HepG2 (cell line): ENCODE measurements at regions not wholly inside any gene's neighbourhood (a gene's known extent, or its start where the extent isn't known, plus 50 kb on each side); places are given as distances from the start of the nearest gene placed in this dataset.

Experiments used
- ATAC-seq: fragments of 200-7000 bp; cut with Tn5 transposase; 3 replicates; pipeline ENCODE4 v1.9.1; 2020; ENCODE audit warnings: mild to moderate bottlenecking, moderate library complexity
- BruUV-seq: library from RNA; stranded (reverse); fragments of 400-500 nt; replicated peaks from 2 replicates; lab custom pipeline; 2021; lab: Mats Ljungman, UMichigan
- CTCF ChIA-PET: fragments of 300-600 bp; formaldehyde crosslinking; extraction: SDS; loops from one replicate; lab custom pipeline; 2021; ENCODE audit warnings: low total read pairs, inconsistent platforms, low intra/inter-chr PET ratio; lab: Yijun Ruan, JAX
- POLR2A ChIA-PET: fragments of 350-600 bp; sonication (Branson Sonifier 250); formaldehyde crosslinking; loops from one replicate; lab custom pipeline; 2020; ENCODE audit warnings: antibody characterized with exemption, inconsistent platforms; lab: Yijun Ruan, JAX
- DNase-seq: peaks from one replicate; pipeline ENCODE4 v3.0.0-alpha.2; 2015; ENCODE audit warnings: low spot score
- FAIRE-seq: peaks from 3 replicates; lab custom pipeline; 2011; peaks lifted over from hg19 to GRCh38; lab: Jason Lieb, UNC
- H2AFZ ChIP-seq: one replicate; pipeline ENCODE4 v1.6.1; 2011; ENCODE audit warnings: low read length, inconsistent platforms
- H3K27ac ChIP-seq: fragments of 300-600 bp; 3 replicates; pipeline ENCODE4 v1.8.0; 2011; ENCODE audit warnings: mixed run types, mild to moderate bottlenecking, mixed read lengths, low read length, inconsistent platforms; ENCODE audit not compliant: insufficient read depth; ENCODE audit errors: extremely low read length
- H3K27me3 ChIP-seq, 2 experiments: fragments of 200-600 bp in 1 of 2; 2 replicates in 1 of 2; 3 replicates in 1 of 2; pipeline versions ENCODE4 v1.6.0 to v1.8.0; 2011; ENCODE audit warnings: low read length in 2 of 2, mild to moderate bottlenecking in 2 of 2, moderate library complexity in 2 of 2, inconsistent platforms in 1 of 2; ENCODE audit not compliant: insufficient read depth in 2 of 2, control insufficient read depth in 1 of 2
- H3K36me3 ChIP-seq, 2 experiments: fragments of 200-600 bp in 1 of 2; replicated peaks in 1 of 2; 2 replicates in 1 of 2; 3 replicates in 1 of 2; pipeline versions ENCODE4 v1.5.1 to v1.8.0; 2011; ENCODE audit warnings: low read length in 2 of 2, inconsistent platforms in 1 of 2; ENCODE audit not compliant: insufficient read depth in 2 of 2, control insufficient read depth in 1 of 2
- H3K4me1 ChIP-seq: 2 replicates; pipeline ENCODE4 v1.5.1; 2012; ENCODE audit warnings: low read length, inconsistent platforms; ENCODE audit not compliant: insufficient read depth
- H3K4me2 ChIP-seq: 2 replicates; pipeline ENCODE4 v1.6.0; 2011; ENCODE audit warnings: low read depth, low read length, inconsistent platforms
- H3K4me3 ChIP-seq, 3 experiments: fragments of 200-600 bp in 1 of 3; sonication (generic), shearing (Covaris generic) in 1 of 3; replicated peaks in 1 of 3; 2 replicates each; pipeline ENCODE4 v1.5.1; 2011 to 2016; ENCODE audit warnings: low read length in 3 of 3, inconsistent platforms in 2 of 3, low read depth in 2 of 3, mild to moderate bottlenecking in 2 of 3, control low read depth in 1 of 3, mixed read lengths in 1 of 3; ENCODE audit not compliant: insufficient read depth in 1 of 3
- H3K79me2 ChIP-seq: one replicate; pipeline ENCODE4 v1.6.1; 2011; ENCODE audit warnings: low read length, inconsistent platforms; ENCODE audit not compliant: insufficient read depth
- H3K9ac ChIP-seq: 2 replicates; pipeline ENCODE4 v1.6.0; 2011; ENCODE audit warnings: mild to moderate bottlenecking, low read depth, low read length, inconsistent platforms; ENCODE audit not compliant: insufficient read depth
- H3K9me3 ChIP-seq: 2 replicates; pipeline ENCODE4 v1.5.1; 2012; ENCODE audit warnings: mild to moderate bottlenecking, low read length
- H4K20me1 ChIP-seq: 2 replicates; pipeline ENCODE4 v1.6.0; 2011; ENCODE audit warnings: inconsistent platforms, mild to moderate bottlenecking, low read length, moderate library complexity; ENCODE audit not compliant: insufficient read depth
- GTF2F1 ChIP-seq: fragments of 150-350 bp; IDR thresholded peaks from 2 replicates; pipeline ENCODE4 v1.6.1; 2014; ENCODE audit warnings: low read length
- GZF1 ChIP-seq: sonication (generic); formaldehyde crosslinking; IDR thresholded peaks from 2 replicates; pipeline ENCODE4 v1.5.1; 2020; ENCODE audit warnings: mild to moderate bottlenecking, missing genetic modification reagents
- HNRNPK ChIP-seq: fragments of 200-400 bp; formaldehyde crosslinking; IDR thresholded peaks from 2 replicates; pipeline ENCODE4 v1.6.1; 2018; ENCODE audit warnings: low read length, low read depth, moderate library complexity, mild to moderate bottlenecking; ENCODE audit not compliant: poor library complexity, severe bottlenecking
- NCOR1 ChIP-seq: fragments of 200-600 bp; sonication (generic); IDR thresholded peaks from 2 replicates; pipeline ENCODE4 v1.7.0; 2017; ENCODE audit warnings: antibody characterized with exemption, low read length, borderline replicate concordance
- NRL ChIP-seq: sonication (generic); formaldehyde crosslinking; IDR thresholded peaks from 2 replicates; pipeline ENCODE4 v1.5.0; 2020; ENCODE audit warnings: missing genetic modification reagents, mild to moderate bottlenecking, moderate library complexity, borderline replicate concordance
- RARG ChIP-seq: sonication (generic); formaldehyde crosslinking; IDR thresholded peaks from 2 replicates; pipeline ENCODE4 v1.4.0; 2020; ENCODE audit warnings: low read depth, mild to moderate bottlenecking, missing genetic modification reagents
- RFXANK ChIP-seq: IDR thresholded peaks from 2 replicates; pipeline ENCODE4 v1.6.1; 2016
- RXRA ChIP-seq: sonication (generic); formaldehyde crosslinking; IDR thresholded peaks from 2 replicates; pipeline ENCODE4 v1.5.1; 2020; ENCODE audit warnings: missing genetic modification reagents
- SMARCE1 ChIP-seq: fragments of 450-650 bp; IDR thresholded peaks from 2 replicates; pipeline ENCODE4 v1.6.1; 2017; ENCODE audit warnings: borderline replicate concordance
- ZKSCAN1 ChIP-seq: fragments of 150-350 bp; IDR thresholded peaks from 2 replicates; pipeline ENCODE4 v1.6.1; 2014; ENCODE audit warnings: low read length
- ZKSCAN5 ChIP-seq: sonication (generic); formaldehyde crosslinking; IDR thresholded peaks from 2 replicates; pipeline ENCODE4 v1.5.1; 2020; ENCODE audit warnings: mild to moderate bottlenecking, missing genetic modification reagents
- ZNF230 ChIP-seq: sonication (generic); formaldehyde crosslinking; IDR thresholded peaks from 2 replicates; pipeline ENCODE4 v1.4.0; 2020; ENCODE audit warnings: mild to moderate bottlenecking, missing genetic modification reagents
- ZNF24 ChIP-seq: fragments of 450-650 bp; IDR thresholded peaks from 2 replicates; pipeline ENCODE4 v1.6.1; 2017; ENCODE audit warnings: antibody characterized with exemption, mild to moderate bottlenecking
- ZNF30 ChIP-seq: sonication (generic); formaldehyde crosslinking; IDR thresholded peaks from 2 replicates; pipeline ENCODE4 v1.5.0; 2020; ENCODE audit warnings: mild to moderate bottlenecking, missing genetic modification reagents
- ZNF431 ChIP-seq: sonication (generic); formaldehyde crosslinking; IDR thresholded peaks from 2 replicates; pipeline ENCODE4 v1.9.0; 2022; ENCODE audit warnings: missing genetic modification reagents, low read depth, mild to moderate bottlenecking, borderline replicate concordance
- ZNF776 ChIP-seq: sonication (generic); formaldehyde crosslinking; IDR thresholded peaks from 2 replicates; pipeline ENCODE4 v1.4.0; 2020; ENCODE audit warnings: mild to moderate bottlenecking, missing genetic modification reagents
- ZNF777 ChIP-seq: sonication (generic); formaldehyde crosslinking; IDR thresholded peaks from 2 replicates; pipeline ENCODE4 v1.4.0; 2020; ENCODE audit warnings: missing genetic modification reagents
- WGBS: methylation state at CpG from one replicate; pipeline ENCODE4 v1.1.6; 2017; ENCODE audit warnings: low lambda C conversion rate; 5-methylcytosine and 5-hydroxymethylcytosine counted together
- in situ Hi-C: cut with HindIII; loops from 2 replicates; pipeline ENCODE4 v1.10.0; 2017; ENCODE audit warnings: low pct_unique_long_range_greater_than_20kb; ENCODE audit not compliant: extremely low pct_ligation_motif_present
- intact Hi-C: fragments of 100-400 bp; cut with micrococcal nuclease; formaldehyde crosslinking; loops from one replicate; pipeline ENCODE4 v1.10.0; 2022; ENCODE audit not compliant: unreplicated experiment
- TF ChIP-seq, protein P1 (sequence below): sonication (generic); formaldehyde crosslinking; IDR thresholded peaks from 2 replicates; pipeline ENCODE4 v1.5.0; 2020; ENCODE audit warnings: mild to moderate bottlenecking, missing genetic modification reagents, moderate library complexity
- TF ChIP-seq, protein P2 (sequence below): IDR thresholded peaks from 2 replicates; pipeline ENCODE4 v1.6.1; 2018; ENCODE audit warnings: missing genetic modification reagents, mild to moderate bottlenecking, missing compliant biosample characterization

DNA sequence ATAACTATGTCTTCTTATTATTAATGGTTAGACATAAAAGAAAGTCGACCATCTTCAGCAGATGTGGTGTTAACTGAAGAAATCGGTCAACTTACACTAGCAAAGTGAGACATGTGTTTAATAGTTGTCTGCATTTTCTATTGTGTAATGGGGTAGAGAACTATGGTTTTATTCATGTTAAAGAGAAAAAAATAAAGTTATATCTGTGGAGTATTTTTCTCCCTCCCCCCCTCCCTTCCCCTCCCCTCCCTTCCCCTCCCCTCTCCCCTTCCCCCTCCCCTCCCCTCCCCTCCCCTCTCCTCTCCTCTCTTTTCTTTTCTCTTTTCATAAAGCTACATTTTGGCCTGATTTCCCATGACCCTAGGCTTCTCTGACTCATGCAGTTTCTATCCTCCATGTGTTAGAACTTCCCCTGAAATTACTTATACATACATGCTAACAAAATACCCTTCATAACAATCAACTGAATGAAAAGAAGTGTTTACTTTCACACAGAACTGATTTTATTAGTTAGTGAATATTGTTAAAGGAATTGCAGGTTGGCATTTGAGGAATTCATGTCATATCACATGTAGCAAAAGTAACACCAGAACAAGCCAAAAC is 1431.0 kb upstream of the ATXN8OS start:
- Histone ChIP-seq H3K36me3 (no peaks in the 10 kb centered on the region), H2AFZ (no peak overlapping the region), H3K27ac (no peak overlapping the region), H3K4me1 (no peaks in the 10 kb centered on the region), H3K9me3 (no peaks in the 10 kb centered on the region), H3K27me3 (no peaks in the 10 kb centered on the region), H3K4me3 (no peak overlapping the region), H3K79me2 (no peaks in the 10 kb centered on the region), H3K9ac (no peak overlapping the region), H3K4me2 (no peak overlapping the region), H4K20me1 (no peaks in the 10 kb centered on the region)
- WGBS: 0% methylated on average over 2 of the region's 2 CpGs
- in situ Hi-C loops (no loop called here), intact Hi-C loops (no loop called here)
- ATAC-seq: no peak
- DNase-seq: no peak
- BruUV-seq: no TSS peak
- TF ChIP-seq HNRNPK: peak; percentile 97
- TF ChIP-seq ZNF777 (CRISPR knock-in tag): no peak
- no peak for TF ChIP-seq ZNF230 (CRISPR knock-in tag)
- TF ChIP-seq ZNF431 (CRISPR knock-in tag): no peak
- CTCF ChIA-PET: no interaction called here
- POLR2A ChIA-PET: no interaction called here
- no peak for FAIRE-seq

DNA sequence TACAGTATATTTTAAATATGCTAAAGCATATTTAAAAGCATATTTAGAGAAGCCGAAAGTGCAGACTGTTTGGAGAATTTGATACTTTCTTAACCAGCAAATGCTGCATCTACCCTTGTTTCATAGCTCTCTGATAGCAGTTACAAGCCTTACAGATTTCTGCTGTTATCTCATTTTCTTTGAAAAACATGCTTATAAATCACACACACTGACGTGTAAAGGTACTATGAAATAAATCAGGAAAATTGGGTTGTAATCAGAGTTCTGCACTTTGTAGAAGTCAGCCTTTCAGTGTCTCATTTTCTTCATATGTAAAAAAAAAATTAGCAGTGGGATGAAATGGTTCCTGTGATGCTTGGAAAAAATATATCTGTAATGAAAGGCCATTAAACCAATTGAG is 1432.4 kb upstream of the ATXN8OS start:
- ChIA-PET POLR2A (no interaction called here), CTCF (no interaction called here)
- no peaks in the 10 kb centered on the region for H3K36me3 ChIP-seq
- H3K27ac ChIP-seq: no peak overlapping the region
- no peaks in the 10 kb centered on the region for H3K79me2 ChIP-seq
- no peak overlapping the region for H3K9ac ChIP-seq
- H3K4me2 ChIP-seq: no peak overlapping the region
- in situ Hi-C loops: no loop called here
- H3K9me3 ChIP-seq: no peaks in the 10 kb centered on the region
- no peaks in the 10 kb centered on the region for H3K27me3 ChIP-seq
- no peak for TF ChIP-seq SMARCE1
- no peak for TF ChIP-seq NRL (CRISPR knock-in tag)
- TF ChIP-seq ZNF30 (CRISPR knock-in tag): no peak
- TF ChIP-seq ZNF776 (CRISPR knock-in tag): no peak
- TF ChIP-seq RARG (CRISPR knock-in tag): no peak
- no peak for TF ChIP-seq RXRA
- TF ChIP-seq ZKSCAN1: no peak
- TF ChIP-seq NCOR1: no peak
- TF ChIP-seq, protein P1, sequence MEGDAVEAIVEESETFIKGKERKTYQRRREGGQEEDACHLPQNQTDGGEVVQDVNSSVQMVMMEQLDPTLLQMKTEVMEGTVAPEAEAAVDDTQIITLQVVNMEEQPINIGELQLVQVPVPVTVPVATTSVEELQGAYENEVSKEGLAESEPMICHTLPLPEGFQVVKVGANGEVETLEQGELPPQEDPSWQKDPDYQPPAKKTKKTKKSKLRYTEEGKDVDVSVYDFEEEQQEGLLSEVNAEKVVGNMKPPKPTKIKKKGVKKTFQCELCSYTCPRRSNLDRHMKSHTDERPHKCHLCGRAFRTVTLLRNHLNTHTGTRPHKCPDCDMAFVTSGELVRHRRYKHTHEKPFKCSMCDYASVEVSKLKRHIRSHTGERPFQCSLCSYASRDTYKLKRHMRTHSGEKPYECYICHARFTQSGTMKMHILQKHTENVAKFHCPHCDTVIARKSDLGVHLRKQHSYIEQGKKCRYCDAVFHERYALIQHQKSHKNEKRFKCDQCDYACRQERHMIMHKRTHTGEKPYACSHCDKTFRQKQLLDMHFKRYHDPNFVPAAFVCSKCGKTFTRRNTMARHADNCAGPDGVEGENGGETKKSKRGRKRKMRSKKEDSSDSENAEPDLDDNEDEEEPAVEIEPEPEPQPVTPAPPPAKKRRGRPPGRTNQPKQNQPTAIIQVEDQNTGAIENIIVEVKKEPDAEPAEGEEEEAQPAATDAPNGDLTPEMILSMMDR (CRISPR knock-in tag): no peak
- no peak for TF ChIP-seq RFXANK
- no peak for TF ChIP-seq ZNF24
- TF ChIP-seq GTF2F1: no peak
- TF ChIP-seq, protein P2, sequence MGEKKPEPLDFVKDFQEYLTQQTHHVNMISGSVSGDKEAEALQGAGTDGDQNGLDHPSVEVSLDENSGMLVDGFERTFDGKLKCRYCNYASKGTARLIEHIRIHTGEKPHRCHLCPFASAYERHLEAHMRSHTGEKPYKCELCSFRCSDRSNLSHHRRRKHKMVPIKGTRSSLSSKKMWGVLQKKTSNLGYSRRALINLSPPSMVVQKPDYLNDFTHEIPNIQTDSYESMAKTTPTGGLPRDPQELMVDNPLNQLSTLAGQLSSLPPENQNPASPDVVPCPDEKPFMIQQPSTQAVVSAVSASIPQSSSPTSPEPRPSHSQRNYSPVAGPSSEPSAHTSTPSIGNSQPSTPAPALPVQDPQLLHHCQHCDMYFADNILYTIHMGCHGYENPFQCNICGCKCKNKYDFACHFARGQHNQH: no peak
- TF ChIP-seq GZF1 (CRISPR knock-in tag): no peak
- TF ChIP-seq ZKSCAN5 (CRISPR knock-in tag): no peak
- TF ChIP-seq, all 625 proteins: peak for 0
- BruUV-seq: no TSS peak
- Histone ChIP-seq H2AFZ (no peak overlapping the region), H4K20me1 (no peaks in the 10 kb centered on the region), H3K4me3 (no peak overlapping the region), H3K4me1 (no peaks in the 10 kb centered on the region)
- 4% methylated on average over 2 of the region's 2 CpGs for WGBS
- intact Hi-C loops: no loop called here
- ATAC-seq: no peak
- DNase-seq: no peak
- no peak for FAIRE-seq
